Astrocyte of the spinal cord (primary cell): ENCODE measurements at regions not wholly inside any gene's neighbourhood (a gene's known extent, or its start where the extent isn't known, plus 50 kb on each side); places are given as distances from the start of the nearest gene placed in this dataset.

ENCODE experiments used
- DNase-seq: peaks from one replicate; pipeline ENCODE4 v3.0.0; 2011; ENCODE audit warnings: low read depth, low spot score
- H3K4me3 ChIP-seq: 2 replicates; pipeline ENCODE4 v1.5.1; 2011; ENCODE audit warnings: low read depth, mild to moderate bottlenecking, low read length, moderate library complexity
- CTCF ChIP-seq: IDR thresholded peaks from 2 replicates; pipeline ENCODE4 v1.5.1; 2012; ENCODE audit warnings: low read depth, mild to moderate bottlenecking, low read length, inconsistent platforms
- in situ Hi-C: cut with HindIII; loops from 2 replicates; pipeline ENCODE4 v1.10.0; 2017; ENCODE audit warnings: low sequenced_read_pairs

DNA sequence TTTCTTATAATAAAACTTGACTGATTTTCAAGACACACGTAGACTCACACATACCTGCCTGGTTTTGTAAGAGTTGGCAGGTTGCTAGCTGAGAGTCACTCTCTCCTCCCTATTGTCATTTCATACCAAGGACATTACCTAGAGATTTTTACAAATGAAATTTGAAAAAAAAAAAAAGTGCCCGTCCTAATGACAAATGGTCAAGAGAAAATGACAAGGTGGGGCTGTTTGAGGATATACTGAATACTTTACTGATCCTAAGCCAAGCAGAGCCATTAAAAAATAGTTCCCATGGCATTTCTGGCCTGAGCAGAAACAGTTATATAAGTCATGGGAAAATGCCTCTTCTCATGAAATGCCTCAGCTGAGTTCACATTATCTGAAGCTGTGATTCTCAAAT lies 150.2 kb downstream of the DYRK2 start:
- H3K4me3 ChIP-seq, result no peak overlapping the region
- in situ Hi-C loops, result no loop called here
- DNase-seq, result no peak
- TF ChIP-seq CTCF, result no peak

GRCh38 chr12:67802731-67803130 lies 154.2 kb downstream of the DYRK2 start:
- TF ChIP-seq CTCF, result no peak
- H3K4me3 ChIP-seq, result no peak overlapping the region
- in situ Hi-C loops, result no loop called here
- no peak for DNase-seq

GRCh38 chr12:67803278-67803993 lies 154.9 kb downstream of the DYRK2 start:
- in situ Hi-C loops, result no loop called here
- DNase-seq, result no peak
- no peak for TF ChIP-seq CTCF
- no peak overlapping the region for H3K4me3 ChIP-seq

- TF ChIP-seq CTCF, result no peak
- no peak for DNase-seq
- in situ Hi-C loops, result no loop called here
- no peak overlapping the region for H3K4me3 ChIP-seq
Measured at GRCh38 chr12:67804168-67804567, 155.6 kb downstream of the DYRK2 start.

DNA sequence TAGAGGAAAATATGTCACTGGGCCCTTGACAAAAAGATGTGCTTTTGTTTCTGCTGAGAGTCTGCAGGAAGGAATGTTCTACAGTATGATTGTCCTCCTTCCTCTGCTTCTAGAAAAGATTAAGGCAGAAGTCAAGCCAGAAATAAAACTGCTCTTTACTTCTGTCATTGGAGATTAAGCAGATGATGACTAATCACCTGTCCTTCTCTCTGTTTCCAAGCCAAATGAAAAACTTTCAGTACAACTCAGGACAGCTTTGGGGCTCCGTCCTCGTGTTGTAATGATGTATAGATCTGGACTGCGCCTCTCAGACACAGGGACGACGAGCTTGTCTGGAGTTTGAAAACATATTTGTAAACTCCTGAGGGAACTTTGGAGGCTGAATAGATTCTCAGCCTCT lies 159.3 kb downstream of the DYRK2 start:
- in situ Hi-C loops, result no loop called here
- no peak for TF ChIP-seq CTCF
- no peak for DNase-seq
- H3K4me3 ChIP-seq, result no peak overlapping the region

- no peak overlapping the region for H3K4me3 ChIP-seq
- TF ChIP-seq CTCF, result no peak
- in situ Hi-C loops, result no loop called here
- DNase-seq, result no peak
Measured at GRCh38 chr12:67810166-67810565, 161.6 kb downstream of the DYRK2 start.
